WI38 (cell line): ENCODE measurements at regions not wholly inside any gene's neighbourhood (a gene's known extent, or its start where the extent isn't known, plus 50 kb on each side); places are given as distances from the start of the nearest gene placed in this dataset.

Experiments
- H3K4me3 ChIP-seq: 2 replicates; pipeline ENCODE4 v1.5.1; 2011; ENCODE audit warnings: low read depth, mild to moderate bottlenecking, control low read depth, low read length
- TF ChIP-seq, protein P1 (sequence below): IDR thresholded peaks from 2 replicates; pipeline ENCODE4 v1.5.1; 2012; ENCODE audit warnings: low read depth, mild to moderate bottlenecking, control low read depth, low read length

- TF ChIP-seq, protein P1, sequence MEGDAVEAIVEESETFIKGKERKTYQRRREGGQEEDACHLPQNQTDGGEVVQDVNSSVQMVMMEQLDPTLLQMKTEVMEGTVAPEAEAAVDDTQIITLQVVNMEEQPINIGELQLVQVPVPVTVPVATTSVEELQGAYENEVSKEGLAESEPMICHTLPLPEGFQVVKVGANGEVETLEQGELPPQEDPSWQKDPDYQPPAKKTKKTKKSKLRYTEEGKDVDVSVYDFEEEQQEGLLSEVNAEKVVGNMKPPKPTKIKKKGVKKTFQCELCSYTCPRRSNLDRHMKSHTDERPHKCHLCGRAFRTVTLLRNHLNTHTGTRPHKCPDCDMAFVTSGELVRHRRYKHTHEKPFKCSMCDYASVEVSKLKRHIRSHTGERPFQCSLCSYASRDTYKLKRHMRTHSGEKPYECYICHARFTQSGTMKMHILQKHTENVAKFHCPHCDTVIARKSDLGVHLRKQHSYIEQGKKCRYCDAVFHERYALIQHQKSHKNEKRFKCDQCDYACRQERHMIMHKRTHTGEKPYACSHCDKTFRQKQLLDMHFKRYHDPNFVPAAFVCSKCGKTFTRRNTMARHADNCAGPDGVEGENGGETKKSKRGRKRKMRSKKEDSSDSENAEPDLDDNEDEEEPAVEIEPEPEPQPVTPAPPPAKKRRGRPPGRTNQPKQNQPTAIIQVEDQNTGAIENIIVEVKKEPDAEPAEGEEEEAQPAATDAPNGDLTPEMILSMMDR = no peak
- no peak overlapping the region for H3K4me3 ChIP-seq
These were observed 283.3 kb downstream of the PPP1R3A start for GRCh38 chr7:113635492-113635891.

DNA sequence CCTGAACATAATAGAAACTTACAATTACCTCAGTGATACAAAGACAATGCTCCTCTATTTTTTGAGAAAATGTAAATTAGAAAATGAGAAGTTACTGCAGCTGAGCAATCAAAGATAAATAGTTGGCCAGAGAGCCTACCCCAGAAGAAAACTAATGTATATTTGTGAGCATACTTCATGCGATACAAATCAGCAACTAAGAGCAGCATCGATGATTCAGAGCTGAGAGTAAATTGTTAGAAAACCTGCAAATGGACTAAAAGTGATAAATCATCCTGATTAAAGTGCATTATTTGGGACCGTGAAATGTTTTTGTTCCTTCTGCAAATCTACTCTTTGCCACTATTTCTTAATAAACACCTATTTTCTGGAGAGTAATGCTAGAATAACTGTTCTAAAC, 285.7 kb downstream of the PPP1R3A start:
- TF ChIP-seq, protein P1 = no peak
- H3K4me3 ChIP-seq = no peak overlapping the region

- TF ChIP-seq, protein P1 = no peak
- H3K4me3 ChIP-seq = no peak overlapping the region
These were observed 289.6 kb downstream of the PPP1R3A start for GRCh38 chr7:113628948-113629847.

DNA sequence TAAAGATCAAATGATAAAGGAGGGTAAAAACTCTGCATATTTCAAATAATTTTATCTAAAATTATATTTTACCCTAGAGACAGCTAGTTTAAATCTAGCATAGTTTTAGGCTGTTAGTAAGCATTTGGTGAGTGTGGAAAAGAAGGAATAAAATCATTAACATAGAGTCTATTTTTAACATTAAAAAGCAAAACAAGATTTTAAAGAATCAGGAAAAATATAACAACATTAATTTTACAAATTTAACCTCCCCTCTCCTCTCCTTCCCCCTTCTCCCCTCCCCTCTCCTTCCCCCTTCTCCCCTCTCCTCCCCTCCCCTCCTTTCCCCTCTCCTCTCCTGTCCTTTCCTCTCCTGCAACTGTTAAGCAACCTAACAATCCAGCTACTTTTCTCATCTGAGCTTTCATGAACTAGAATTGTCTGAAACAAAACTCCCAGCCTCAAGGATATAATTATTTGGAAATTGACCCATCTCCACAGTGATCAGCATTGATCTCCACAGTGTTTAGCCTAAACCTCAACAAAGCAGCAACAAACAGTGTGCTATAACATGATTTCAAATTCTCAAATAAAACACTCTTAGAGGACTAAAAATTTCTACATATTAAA, 293.2 kb downstream of the PPP1R3A start:
- TF ChIP-seq, protein P1 = no peak

DNA sequence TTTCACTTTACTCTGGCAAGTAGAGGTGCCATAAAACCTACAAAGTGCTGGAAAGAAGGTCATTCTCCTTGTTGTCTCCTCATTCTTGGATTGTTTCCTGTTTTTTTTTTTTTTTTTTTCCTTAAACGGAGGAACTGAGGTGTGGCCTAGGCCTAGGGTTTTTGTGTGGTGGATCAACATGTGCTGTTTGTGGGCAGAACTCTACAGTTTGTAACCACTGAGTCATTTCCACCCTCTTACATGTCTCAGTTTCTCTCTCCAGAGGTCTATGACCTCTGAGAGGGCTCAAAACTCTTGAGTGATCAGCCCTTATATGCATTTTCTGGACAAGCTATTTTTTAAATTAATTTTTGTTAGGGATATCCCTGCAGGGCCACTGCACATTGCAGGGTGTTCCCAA, 296.0 kb downstream of the PPP1R3A start:
- no peak overlapping the region for H3K4me3 ChIP-seq
- TF ChIP-seq, protein P1 = no peak

More for the DNA sequence above, 293.2 kb downstream of the PPP1R3A start:
- H3K4me3 ChIP-seq = no peak overlapping the region

DNA sequence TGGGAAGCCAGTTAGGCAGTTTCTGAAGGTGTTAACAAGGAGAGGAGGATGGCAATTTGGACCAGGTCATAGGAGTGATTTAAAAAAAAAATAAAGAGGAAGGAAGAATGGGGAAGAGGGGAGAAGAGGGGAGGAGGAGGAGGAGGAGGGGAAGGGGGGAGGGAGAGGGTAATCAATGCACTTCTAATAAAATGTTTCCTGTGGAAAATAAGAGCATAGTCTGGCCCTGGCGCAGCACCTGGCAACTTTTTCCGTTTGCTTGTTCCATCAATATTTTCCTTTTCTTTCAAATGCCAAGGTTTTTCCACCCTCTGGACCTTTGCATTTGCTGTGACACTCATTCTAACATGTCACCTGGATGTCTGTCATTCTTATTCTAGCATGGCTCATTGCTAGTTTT, 308.2 kb downstream of the PPP1R3A start:
- no peak overlapping the region for H3K4me3 ChIP-seq
- TF ChIP-seq, protein P1 = no peak

DNA sequence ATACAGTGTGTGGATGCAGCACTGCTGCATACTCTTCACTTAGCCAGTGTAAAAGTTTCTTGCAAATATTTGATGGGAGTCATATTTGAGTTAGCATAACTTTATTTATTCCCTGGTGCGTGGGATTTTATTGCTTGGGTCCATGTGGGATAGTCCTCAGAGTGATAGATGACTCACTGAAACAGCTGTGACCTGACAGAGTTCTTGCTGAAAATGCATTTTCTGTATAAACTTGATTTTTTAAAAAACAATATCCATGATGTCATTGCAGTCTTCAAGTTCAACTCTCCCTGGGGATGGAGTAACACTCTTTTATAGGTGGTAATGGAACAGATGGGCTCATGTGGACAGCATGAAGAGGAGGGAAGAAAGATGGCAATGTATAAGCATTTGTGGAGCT, 310.0 kb downstream of the PPP1R3A start:
- no peak overlapping the region for H3K4me3 ChIP-seq
- TF ChIP-seq, protein P1 = no peak
